SK-N-SH treated with all-trans-retinoic acid at 6 μM for 48 hours (cell line): ENCODE measurements at regions not wholly inside any gene's neighbourhood (a gene's known extent, or its start where the extent isn't known, plus 50 kb on each side); places are given as distances from the start of the nearest gene placed in this dataset.

ENCODE experiments used
- ARNTL ChIP-seq: fragments of 450-650 bp; formaldehyde crosslinking; IDR thresholded peaks from 2 replicates; pipeline ENCODE4 v1.5.0; 2020; ENCODE audit warnings: low read depth, mild to moderate bottlenecking, moderate library complexity, borderline replicate concordance
- BACH2 ChIP-seq: fragments of 250-450 bp; sonication (Bioruptor Pico); IDR thresholded peaks from 2 replicates; pipeline ENCODE4 v1.9.0; 2021; ENCODE audit warnings: mild to moderate bottlenecking, borderline replicate concordance
- ISL1 ChIP-seq: fragments of 250-450 bp; sonication (Bioruptor Pico); IDR thresholded peaks from 2 replicates; pipeline ENCODE4 v2.1.2; 2022; ENCODE audit warnings: mild to moderate bottlenecking, moderate library complexity
- OSR1 ChIP-seq: fragments of 250-450 bp; sonication (Bioruptor Pico); IDR thresholded peaks from 2 replicates; pipeline ENCODE4 v1.8.0; 2022; ENCODE audit warnings: moderate library complexity, mild to moderate bottlenecking, inconsistent platforms
- PATZ1 ChIP-seq: fragments of 250-450 bp; sonication (Bioruptor Pico); IDR thresholded peaks from 2 replicates; pipeline ENCODE4 v1.8.0; 2020; ENCODE audit warnings: mild to moderate bottlenecking, moderate library complexity, borderline replicate concordance
- RARB ChIP-seq: fragments of 250-450 bp; sonication (Bioruptor Pico); IDR thresholded peaks from 2 replicates; pipeline ENCODE4 v1.8.0; 2021; ENCODE audit warnings: mild to moderate bottlenecking, moderate library complexity
- SNAI2 ChIP-seq: fragments of 250-450 bp; sonication (Bioruptor Pico); IDR thresholded peaks from 2 replicates; pipeline ENCODE4 v1.5.0; 2020; ENCODE audit warnings: mild to moderate bottlenecking, moderate library complexity
- TOX ChIP-seq: fragments of 250-450 bp; sonication (Bioruptor Pico); IDR thresholded peaks from 2 replicates; pipeline ENCODE4 v1.8.0; 2021; ENCODE audit warnings: mild to moderate bottlenecking, moderate library complexity, borderline replicate concordance
- ZFP3 ChIP-seq: fragments of 250-450 bp; sonication (Bioruptor Pico); IDR thresholded peaks from 2 replicates; pipeline ENCODE4 v1.5.0; 2020; ENCODE audit warnings: mild to moderate bottlenecking, moderate library complexity
- ZNF565 ChIP-seq: fragments of 450-650 bp; formaldehyde crosslinking; conservative IDR thresholded peaks from 2 replicates; pipeline ENCODE4 v1.5.0; 2020; ENCODE audit warnings: low read depth, mild to moderate bottlenecking, moderate library complexity

DNA sequence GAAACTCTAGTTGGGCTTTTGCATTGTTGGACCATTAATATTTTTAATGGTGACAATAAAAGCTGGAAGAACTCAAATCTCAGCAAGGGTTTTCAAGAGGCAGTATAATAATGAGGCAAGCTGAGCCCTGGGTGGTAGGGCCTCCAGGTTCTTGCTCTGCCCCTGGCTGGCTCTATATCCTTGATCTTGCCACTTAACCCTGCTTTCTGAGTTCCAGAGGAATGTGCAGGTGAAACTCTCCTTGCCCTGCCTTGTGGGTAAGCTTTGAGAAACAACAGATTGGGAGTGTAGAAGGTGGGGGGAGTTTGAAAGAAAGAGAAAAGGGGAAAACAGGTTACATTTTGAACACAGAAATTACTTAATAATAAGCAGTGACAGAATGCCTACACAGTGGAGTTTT, 103.3 kb upstream of the MAP4K3 start:
- no peak for TF ChIP-seq PATZ1
- no peak for TF ChIP-seq ARNTL (CRISPR knock-in tag)
- TF ChIP-seq ZFP3: no peak
- TF ChIP-seq ZNF565 (CRISPR knock-in tag): no peak
- no peak for TF ChIP-seq BACH2 (CRISPR knock-in tag)
- no peak for TF ChIP-seq RARB (CRISPR knock-in tag)
- TF ChIP-seq TOX: no peak
- TF ChIP-seq SNAI2 (CRISPR knock-in tag): no peak
- no peak for TF ChIP-seq ISL1
- TF ChIP-seq OSR1 (CRISPR knock-in tag): no peak
